Stimulated activated CD4-positive, alpha-beta T cell treated with anti-CD3 and anti-CD28 coated beads, Interleukin-2, amount 100 ng/mL, for 48 hours (primary cell): ENCODE measurements at regions not wholly inside any gene's neighbourhood (a gene's known extent, or its start where the extent isn't known, plus 50 kb on each side); places are given as distances from the start of the nearest gene placed in this dataset.

ENCODE experiments used
- DNase-seq, 2 donors: peaks; one replicate each; pipeline ENCODE4 v3.0.0-alpha.2; 2020

- no peak for DNase-seq
Measured at GRCh38 chr12:3987571-3987970, 114.4 kb upstream of the PARP11 start.

- DNase-seq = no peak
Measured at GRCh38 chr12:3980504-3981272, 107.5 kb upstream of the PARP11 start.

GRCh38 chr12:3977621-3978020 is 104.4 kb upstream of the PARP11 start:
- no peak for DNase-seq

- DNase-seq = no peak
Measured at GRCh38 chr12:3976351-3976938, 103.2 kb upstream of the PARP11 start.

GRCh38 chr12:3975652-3976051 is 102.5 kb upstream of the PARP11 start:
- DNase-seq = no peak

- no peak for DNase-seq
Measured at GRCh38 chr12:3974883-3975282, 101.7 kb upstream of the PARP11 start.

- no peak for DNase-seq
Measured at GRCh38 chr12:3973973-3974644, 100.9 kb upstream of the PARP11 start.

- no peak for DNase-seq
Measured at GRCh38 chr12:3973269-3973884, 100.2 kb upstream of the PARP11 start.

GRCh38 chr12:3972576-3972975 is 99.4 kb upstream of the PARP11 start:
- DNase-seq = no peak

- no peak for DNase-seq
Measured at GRCh38 chr12:3968523-3968922, 95.3 kb upstream of the PARP11 start.

GRCh38 chr12:3967556-3968160 is 94.5 kb upstream of the PARP11 start:
- no peak for DNase-seq

GRCh38 chr12:3966376-3966775 is 93.2 kb upstream of the PARP11 start:
- DNase-seq = no peak

GRCh38 chr12:3965046-3965445 is 91.8 kb upstream of the PARP11 start:
- DNase-seq = no peak

GRCh38 chr12:3964439-3964838 is 91.2 kb upstream of the PARP11 start:
- DNase-seq = no peak

- DNase-seq = peak in 1 of 2 donors; percentile 43
Measured at GRCh38 chr12:3962631-3963483, 89.7 kb upstream of the PARP11 start.

- no peak for DNase-seq
Measured at GRCh38 chr12:3961591-3961990, 88.4 kb upstream of the PARP11 start.

- no peak for DNase-seq
Measured at GRCh38 chr12:3959799-3960560, 86.8 kb upstream of the PARP11 start.

- DNase-seq = no peak
Measured at GRCh38 chr12:3958534-3958933, 85.3 kb upstream of the PARP11 start.

- no peak for DNase-seq
Measured at GRCh38 chr12:3951380-3952135, 78.4 kb upstream of the PARP11 start.

GRCh38 chr12:3950714-3951320 is 77.6 kb upstream of the PARP11 start:
- no peak for DNase-seq
